Epithelial cell of esophagus (primary cell): ENCODE measurements at regions not wholly inside any gene's neighbourhood (a gene's known extent, or its start where the extent isn't known, plus 50 kb on each side); places are given as distances from the start of the nearest gene placed in this dataset.
A peak's percentile ranks its signal among the peaks of the same experiment; 100 is the strongest.

Source experiments
- DNase-seq: peaks from one replicate; pipeline ENCODE4 v3.0.0; 2010; ENCODE audit warnings: low read depth
- H3K4me3 ChIP-seq: 2 replicates; pipeline ENCODE4 v1.5.1; 2011; ENCODE audit warnings: mild to moderate bottlenecking, low read length, control low read depth
- TF ChIP-seq, protein P1 (sequence below): IDR thresholded peaks from 2 replicates; pipeline ENCODE4 v1.5.1; 2011; ENCODE audit warnings: low read depth, mild to moderate bottlenecking, low read length, control low read depth, inconsistent platforms; ENCODE audit not compliant: insufficient read depth; ENCODE audit errors: missing control alignments

DNA sequence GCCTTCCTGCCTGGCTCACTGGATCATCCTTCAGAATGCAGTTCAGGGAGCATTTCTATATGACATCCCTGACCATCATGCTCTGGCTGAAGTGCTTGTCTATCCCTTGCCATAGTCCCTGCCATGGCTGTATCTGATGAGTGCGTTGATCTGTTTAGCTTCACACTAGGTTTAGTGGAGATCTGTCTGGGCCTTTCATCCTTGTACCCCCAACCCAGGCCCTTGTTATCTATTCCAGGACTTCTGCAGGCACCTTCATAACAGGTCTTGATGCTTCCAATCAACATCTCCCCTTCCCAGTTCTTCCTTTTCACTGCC lies 102.4 kb downstream of the QRSL1 start:
- no peak overlapping the region for H3K4me3 ChIP-seq
- TF ChIP-seq, protein P1, sequence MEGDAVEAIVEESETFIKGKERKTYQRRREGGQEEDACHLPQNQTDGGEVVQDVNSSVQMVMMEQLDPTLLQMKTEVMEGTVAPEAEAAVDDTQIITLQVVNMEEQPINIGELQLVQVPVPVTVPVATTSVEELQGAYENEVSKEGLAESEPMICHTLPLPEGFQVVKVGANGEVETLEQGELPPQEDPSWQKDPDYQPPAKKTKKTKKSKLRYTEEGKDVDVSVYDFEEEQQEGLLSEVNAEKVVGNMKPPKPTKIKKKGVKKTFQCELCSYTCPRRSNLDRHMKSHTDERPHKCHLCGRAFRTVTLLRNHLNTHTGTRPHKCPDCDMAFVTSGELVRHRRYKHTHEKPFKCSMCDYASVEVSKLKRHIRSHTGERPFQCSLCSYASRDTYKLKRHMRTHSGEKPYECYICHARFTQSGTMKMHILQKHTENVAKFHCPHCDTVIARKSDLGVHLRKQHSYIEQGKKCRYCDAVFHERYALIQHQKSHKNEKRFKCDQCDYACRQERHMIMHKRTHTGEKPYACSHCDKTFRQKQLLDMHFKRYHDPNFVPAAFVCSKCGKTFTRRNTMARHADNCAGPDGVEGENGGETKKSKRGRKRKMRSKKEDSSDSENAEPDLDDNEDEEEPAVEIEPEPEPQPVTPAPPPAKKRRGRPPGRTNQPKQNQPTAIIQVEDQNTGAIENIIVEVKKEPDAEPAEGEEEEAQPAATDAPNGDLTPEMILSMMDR, result no peak
- DNase-seq, result no peak

DNA sequence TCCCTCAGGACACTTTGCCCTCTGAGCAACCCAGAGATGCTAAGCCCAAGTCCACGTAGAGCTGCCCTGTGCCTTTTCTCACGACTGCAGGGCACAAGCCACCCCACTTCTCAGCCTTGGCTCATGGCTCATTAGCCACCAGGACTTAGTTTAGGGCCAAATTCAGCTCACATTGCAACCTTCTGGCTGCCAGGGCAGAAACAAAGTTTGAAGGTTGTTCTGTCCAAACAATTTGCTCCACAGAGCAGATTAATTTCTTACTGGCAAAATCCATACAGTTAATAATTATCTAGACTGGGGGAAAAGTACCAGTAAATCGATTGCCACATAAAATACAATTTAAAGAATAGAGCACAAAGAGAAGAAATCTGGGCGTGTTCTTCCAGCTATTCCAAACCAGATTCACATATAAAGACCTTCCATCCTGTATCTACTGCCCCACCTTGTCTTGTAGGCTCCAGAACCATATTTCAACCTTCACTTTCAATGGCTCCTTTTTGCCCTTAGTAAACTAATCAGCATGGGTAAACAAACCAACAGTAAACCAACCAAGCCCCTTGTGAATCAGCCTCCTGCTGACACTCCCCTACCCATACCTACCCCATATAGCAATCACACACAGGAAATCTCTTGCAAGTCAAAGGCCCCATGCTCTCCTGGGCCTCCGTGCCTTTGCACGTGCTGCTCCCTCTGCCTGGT lies 101.9 kb downstream of the QRSL1 start:
- TF ChIP-seq, protein P1, result no peak
- DNase-seq, result no peak
- no peak overlapping the region for H3K4me3 ChIP-seq

DNA sequence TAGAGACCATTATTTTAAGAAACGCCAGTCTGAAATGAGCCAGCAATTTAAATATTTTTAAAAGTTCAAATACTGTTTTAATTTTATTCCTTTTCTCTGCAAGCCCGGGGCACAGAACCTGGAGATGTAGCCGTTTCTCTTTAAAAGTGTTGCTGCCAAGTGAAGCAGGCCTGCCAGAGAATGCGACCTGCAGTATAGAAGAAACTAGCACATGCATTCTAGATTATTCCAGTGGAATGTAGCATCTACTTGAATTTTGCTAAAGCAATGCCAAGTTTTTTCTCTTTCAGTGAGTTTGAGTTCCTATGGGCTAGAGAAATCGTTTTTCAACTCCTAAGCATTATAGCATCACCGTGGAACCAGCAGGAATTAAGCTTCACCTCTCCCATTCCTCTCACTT lies 101.3 kb downstream of the QRSL1 start:
- TF ChIP-seq, protein P1, result no peak
- no peak overlapping the region for H3K4me3 ChIP-seq
- no peak for DNase-seq

DNA sequence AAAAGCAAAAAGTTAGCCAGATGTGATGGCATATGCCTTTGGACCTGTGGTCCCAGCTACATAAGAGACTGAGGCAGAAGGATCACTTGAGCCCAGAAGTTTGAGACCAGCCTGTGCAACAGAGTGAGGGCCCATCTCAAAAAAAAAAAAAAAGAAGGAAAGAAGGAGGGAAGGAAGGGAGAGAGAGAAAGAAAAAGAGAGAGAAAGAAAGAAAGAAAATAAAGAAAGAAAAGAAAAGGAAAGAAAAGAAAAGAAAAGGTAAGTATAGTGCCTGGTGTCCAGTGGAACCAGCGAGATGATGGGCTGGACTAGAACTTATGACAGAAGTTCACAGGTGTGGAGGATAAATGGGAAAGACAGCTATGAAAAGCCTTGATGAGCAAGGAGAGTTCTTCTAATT lies 100.9 kb downstream of the QRSL1 start:
- no peak overlapping the region for H3K4me3 ChIP-seq
- no peak for DNase-seq

DNA sequence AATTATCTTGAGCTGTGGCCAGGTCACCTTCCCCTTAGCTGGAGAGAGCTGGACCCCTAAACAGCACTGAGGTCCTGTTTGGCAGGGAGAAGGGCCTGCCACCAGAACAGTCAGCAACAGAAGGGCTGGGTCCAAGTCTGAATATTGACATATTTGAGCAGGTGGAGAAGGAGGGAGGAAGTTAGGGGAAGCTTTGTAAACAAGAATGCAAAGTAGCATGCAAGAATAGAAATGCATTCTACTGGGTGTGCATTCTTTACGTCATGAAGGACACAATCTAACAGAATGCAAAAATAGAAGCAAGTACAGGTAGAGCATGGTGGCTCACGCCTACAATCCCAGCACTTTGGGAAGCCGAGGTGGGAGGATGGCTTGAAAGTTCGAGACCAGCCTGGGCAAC lies 100.5 kb downstream of the QRSL1 start:
- no peak for DNase-seq
- no peak overlapping the region for H3K4me3 ChIP-seq
- TF ChIP-seq, protein P1, result no peak

More for the DNA sequence above, 100.9 kb downstream of the QRSL1 start:
- TF ChIP-seq, protein P1, result no peak

DNA sequence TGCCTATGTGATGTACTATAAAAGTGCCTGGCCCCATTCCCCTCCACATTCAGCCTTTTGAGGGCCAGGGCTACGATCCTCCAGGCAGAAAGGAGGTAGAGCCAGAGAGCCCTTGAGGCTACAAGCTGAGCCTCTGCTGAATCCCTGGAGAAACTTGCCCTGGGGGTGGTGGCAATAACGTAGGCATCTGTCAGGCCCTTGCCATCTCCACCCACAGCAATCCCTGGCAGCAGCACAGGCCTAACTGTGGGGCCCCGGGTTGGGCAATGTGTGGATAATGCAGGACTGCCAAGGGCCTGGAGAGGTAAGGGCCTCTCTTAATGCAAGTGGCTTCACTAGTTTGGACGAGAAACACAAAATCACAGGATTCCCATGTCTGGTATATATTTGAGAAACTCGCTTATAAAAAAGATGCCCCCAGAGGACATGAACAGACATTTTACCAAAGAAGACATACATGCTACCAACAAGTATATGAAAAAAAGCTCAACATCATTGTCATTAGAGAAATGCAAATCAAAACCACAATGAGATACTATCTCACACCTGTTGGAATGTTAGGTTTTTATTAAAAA lies 99.0 kb downstream of the QRSL1 start:
- DNase-seq, result peak; percentile 37
- no peak overlapping the region for H3K4me3 ChIP-seq
- TF ChIP-seq, protein P1, result no peak

DNA sequence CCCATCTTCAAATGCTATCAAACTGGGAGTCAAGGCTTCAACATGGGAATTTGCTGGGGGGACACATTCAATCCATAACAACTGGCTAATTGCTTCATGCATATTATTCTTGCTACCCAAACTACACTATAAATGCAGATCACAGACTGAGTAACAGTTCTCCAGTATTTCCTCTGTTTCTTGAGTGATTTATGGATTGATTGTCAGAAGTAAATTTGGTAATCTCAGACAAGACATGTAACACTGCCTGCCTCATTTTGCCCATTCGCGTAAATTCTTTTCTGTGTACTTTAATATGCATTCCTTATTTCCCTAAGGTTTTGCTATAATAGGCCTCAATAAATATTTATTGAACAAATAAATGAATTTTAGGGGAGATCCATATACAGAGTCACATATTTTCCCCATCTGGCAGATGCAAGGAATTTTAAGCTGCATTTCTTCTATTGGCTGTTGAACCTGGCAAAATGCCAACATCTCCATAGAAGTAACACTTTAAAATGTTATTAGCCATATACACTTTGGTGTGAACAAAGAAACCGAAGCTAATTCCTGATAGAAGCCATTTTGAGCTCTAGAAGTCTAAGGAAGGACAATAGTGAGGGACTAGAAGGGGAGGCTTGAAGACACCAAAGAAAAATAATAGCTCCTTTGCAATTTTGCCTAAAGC lies 98.2 kb downstream of the QRSL1 start:
- TF ChIP-seq, protein P1, result no peak
- no peak for DNase-seq
- H3K4me3 ChIP-seq, result no peak overlapping the region
